HG02610 (cell line): ENCODE measurements at regions not wholly inside any gene's neighbourhood (a gene's known extent, or its start where the extent isn't known, plus 50 kb on each side); places are given as distances from the start of the nearest gene placed in this dataset.
"Not testable (repeated sequence)": the region's sequence is repeated elsewhere in the genome, so short reads cannot be mapped to it uniquely, and the experiment has no call there.

Experiments used
- ATAC-seq: cut with Tn5 transposase; IDR thresholded peaks from one replicate; pipeline ENCODE4 v1.9.1; 2021; ENCODE audit warnings: mild to moderate bottlenecking, moderate library complexity; ENCODE audit not compliant: unreplicated experiment

DNA sequence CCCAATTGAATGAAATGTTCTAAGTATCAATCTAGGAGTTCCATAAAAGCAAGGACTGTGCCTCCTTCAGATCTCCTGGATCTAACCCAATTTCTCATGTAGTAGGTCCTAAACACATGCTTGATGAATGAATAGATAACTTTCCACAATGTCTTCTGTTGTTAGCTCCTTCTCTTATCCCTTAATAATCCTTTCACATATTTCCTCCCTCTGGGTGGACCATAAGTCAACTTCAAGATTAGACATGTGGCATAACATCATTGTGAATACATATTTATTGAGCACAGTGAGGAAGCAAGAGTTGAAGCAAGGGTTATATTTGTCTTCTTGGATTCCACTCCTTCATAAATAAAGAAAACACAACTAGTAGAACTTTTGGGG lies 108.6 kb upstream of the EGFLAM start:
- no peak for ATAC-seq

DNA sequence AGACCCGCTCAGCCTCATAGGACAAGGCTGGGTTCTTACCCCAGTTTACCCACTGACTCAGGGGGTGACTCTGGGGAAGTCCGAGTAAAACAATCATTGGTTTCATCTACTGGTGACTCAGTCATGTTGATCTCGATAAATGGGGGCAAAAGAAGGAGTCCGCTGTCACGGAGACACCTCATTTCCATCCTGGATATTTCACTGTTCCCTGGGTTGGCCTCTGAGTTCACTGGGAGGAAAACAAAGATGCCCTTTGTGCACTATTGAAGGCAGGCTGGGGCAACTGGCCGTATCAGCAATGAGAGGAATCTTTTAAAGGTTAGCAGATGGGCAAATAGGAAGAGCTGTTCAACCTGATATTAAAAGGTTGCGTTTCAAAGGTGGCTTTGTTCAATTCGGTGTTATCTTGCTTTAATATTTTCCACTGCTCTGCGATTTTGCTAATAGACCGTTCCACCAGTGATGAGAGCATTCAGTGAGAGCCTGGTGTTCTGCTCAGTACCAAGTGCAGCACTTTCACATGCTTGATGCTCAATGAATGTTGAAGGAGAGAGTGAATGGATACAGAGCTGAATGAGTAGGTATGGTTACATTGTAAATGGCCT lies 110.2 kb upstream of the EGFLAM start:
- no peak for ATAC-seq

DNA sequence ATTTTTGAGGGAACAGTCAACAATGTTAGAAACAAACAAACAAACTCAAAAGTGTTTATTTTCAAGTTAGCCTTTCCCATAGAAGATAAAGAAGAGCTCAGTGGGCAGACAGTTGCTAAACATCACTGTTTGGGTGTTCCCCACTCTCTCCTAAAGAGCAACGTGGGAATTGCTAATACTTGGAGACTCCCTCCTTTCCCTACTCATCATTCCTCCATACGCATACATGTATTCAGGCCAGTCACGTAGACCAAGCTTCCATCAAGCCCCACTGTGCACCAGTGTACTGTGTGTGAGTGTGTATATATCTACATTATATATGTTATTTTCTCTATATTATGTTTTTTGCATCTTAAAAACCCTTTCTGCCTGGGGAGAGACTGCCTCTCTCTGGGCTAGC lies 115.0 kb upstream of the EGFLAM start:
- no peak for ATAC-seq

DNA sequence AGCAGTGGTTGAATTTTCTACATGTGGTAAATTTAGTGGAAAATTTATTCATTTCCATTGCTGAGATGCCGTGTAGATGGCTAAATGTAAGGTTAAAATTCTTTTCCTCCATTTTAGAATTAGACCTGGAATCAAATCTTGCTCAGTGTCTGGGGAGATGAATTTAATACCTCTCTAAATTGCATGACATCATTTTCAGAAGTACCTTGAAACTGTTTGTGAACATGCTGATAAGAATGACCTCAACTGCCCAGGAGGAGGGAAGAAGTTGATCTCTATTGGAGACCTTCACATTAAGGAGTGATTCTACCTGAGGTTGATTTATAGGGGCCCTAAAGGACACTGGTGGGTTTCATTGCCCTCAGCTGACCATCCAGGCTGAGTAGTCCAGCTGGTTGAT lies 116.7 kb upstream of the EGFLAM start:
- ATAC-seq: no peak

DNA sequence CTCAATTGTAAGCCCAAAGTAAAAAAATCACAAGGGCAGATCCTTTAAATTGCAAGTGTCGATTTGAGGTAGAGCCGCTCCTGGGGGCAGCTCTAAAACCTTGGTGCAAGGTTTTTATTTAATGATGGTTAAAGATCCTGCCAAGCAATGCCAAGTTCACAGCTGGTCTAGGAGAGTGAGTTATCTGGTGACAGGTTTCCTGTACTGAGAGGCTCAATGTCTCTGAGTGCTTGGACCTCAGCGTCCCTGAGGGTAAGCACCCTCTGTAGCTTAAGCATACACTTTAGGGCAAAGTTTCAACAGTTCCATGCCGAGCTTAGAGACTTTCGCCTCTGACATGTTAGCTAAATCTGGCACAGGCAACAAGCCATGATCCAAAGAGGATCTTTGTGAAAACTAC lies 119.8 kb upstream of the EGFLAM start:
- no peak for ATAC-seq

DNA sequence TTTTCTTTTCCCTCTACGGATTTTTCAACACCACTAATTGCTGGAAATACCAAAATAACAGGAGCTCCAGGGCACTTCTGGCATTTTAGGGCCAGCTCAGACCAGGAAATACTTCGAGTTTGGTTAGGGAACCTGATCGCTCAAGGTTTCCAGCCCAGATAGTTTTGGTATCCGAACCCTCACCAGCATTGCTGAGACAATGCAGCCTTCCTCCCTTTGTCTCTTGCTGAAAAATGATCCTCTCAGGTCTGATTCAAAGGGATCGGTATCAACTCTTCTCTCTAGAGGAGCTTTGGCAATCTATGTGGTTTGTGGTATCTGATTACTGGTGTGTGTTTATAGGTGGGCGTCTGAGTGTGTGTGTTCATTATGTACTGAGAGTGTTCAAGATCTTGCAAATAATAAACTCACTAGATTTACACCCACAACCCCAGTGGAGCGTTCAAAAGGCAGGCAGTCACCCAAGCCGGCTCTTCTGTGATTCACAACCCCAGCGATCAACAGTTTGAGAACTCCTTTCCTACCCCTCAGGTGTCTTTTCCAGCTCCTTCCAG lies 122.8 kb upstream of the EGFLAM start:
- no peak for ATAC-seq

DNA sequence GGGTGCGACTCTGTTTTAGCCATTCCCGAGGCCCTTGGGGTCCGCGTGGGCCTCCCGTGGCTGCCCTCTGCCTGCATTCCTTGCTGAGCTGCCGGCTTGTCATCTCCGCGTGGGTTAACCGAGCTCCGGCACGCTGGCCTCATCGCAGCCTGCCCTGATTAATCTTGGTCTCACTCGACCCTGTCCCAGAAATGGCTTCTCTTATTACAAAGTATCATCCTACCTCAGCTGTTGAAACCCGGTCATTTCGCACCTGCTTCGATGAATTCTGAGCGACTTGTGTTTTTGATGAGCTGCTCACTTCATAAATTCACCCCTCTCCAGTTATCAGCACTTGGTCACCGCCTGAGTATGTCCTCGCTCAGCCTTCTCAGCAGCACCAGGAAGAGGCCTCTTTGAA lies 123.5 kb upstream of the EGFLAM start:
- ATAC-seq: no peak

DNA sequence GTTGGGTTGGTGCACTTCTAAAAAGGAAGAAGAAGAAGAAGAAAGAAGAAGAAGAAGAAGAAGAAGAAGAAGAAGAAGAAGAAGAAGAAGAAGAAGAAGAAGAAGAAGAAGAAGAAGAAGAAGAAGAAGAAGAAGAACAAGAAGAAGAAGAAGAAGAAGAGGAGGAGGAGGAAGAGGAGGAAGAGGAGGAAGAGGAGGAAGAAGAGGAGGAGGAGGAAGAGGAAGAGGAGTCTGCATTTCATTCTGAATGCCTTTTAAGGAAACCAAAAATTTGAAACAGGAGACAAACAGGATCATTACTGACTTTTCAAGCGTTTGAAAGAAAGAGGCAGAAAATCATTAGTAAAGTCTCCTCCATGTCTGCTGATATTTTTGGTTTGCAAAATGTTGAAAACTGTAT lies 124.1 kb upstream of the EGFLAM start:
- not testable (repeated sequence) for ATAC-seq

DNA sequence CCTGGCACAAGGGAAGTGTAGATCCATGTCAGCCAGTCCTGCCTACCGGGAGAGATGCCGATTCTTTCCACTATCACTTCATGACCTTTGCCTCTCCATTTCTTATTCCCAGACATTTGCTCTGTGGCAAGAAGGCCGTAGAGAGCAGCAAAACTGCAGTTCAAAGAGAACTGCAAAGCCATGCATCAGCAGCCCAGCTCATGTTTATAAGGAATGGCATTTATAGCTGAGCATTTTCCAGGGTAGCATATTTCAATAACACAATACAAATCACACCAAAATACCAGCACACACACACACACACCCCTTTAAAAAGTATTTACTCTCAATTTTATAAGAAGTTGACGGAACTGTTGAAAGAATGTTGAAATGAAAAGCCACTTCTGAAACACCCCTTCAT lies 126.7 kb upstream of the EGFLAM start:
- ATAC-seq: no peak

DNA sequence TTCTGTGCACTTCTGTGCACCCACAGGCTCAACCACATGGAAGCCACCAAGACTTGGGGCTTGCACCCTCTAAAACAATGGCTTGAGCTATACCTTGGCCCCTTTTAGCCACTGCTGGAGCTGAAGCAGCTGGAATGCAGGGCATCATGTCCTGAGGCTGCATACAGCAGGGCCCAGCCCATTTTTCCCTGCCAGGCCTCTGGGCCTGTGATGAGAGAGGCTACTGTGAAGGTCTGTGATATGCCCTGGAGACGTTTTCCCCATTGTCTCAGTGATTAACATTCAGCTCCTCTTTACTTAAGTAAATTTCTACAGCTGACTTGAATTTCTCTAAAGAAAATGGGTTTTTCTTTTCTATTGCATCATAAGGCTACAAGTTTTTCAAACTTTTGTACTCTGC lies 134.0 kb upstream of the EGFLAM start:
- ATAC-seq: no peak

DNA sequence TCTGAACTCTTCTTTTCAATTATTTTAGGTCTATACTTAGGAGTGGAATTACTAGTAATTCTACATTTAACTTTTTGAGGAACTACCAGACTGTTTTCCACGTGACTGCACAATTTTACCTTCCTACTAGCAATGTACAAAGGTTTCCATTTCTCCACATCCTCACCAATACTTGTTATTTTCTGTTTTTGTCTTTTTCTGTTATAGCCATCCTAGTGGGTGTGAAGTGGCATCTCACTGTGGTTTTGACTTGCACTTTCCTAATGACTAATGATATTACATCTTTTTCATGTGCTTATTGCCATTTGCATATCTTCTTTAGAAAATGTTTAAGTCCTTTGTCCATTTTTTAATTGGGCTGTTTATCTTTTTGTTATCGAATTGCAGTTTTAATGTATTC lies 136.9 kb upstream of the EGFLAM start:
- no peak for ATAC-seq

DNA sequence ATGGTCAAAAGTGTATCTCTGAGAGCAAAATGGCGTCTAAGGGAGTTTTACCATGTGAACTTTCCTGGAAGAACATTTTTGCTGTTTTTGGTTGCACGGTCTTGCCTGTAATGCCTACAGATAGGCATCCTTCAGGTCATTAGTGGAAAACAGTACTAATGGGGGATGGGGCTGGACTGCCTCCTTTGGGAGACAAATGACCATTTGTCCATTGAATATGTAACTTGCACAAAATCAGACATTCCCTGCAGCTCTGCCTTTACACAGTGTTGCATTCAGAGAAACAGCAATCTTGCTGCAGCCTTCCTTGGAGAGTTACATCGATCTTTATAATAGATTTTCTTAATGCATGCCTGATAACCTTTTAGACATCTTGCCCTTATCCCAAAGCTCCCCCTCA lies 138.5 kb upstream of the EGFLAM start:
- ATAC-seq: no peak

DNA sequence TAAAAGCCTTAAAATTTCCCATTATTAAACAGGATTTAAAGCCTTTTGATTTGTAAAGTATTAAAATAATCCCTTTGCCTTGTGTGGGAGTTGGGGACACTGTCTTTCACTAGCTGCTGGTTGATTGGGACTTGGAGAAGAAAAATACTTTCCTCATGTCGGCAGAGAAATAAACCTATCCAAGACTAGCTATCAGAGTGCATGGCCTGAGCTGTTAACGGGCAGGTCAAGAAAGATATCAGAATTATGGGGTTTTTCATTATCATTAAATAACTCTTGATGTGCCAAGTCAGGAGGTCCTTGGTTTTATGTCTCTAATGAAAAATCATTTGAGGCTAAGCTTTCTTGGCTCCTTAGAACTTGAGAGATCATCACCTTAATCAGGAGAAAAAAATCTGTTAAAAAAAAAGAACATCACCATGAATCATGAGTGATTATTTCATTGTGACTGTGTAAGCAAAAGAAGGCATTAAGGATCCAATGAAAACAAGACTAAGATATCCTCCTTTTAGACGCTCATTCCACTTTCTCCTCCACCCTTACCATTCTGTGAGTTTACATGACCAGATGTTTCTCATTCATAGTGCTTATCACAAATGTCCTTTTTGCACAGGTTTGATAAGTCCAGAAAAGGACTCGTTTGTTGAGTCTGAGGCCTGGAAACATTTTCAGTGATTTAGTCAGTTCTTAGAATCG lies 140.4 kb upstream of the EGFLAM start:
- ATAC-seq: no peak

DNA sequence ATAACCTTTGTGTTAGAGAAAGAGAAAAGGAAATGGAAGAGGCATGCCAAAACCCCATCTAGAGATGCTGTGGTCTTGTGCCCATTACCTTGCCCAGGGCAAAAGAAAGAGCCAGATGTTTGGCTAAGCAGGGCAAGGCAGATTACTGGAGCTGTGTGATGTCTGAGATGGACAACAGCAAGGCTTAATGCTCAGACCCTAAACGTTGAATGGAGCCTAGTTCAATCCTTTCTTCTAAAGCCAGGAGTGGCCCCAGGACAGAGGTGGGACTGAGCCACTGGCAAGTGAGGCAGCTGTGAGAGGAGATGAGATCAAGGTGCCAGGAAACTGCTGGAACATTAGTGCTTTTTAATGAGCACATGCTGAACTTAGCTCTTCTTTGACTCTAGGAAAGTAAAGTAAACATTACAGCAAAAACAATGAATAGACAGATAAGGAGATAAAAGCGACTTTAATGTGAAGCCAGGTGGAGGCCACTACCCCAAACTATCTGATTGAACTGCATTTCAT lies 143.0 kb upstream of the EGFLAM start:
- no peak for ATAC-seq

DNA sequence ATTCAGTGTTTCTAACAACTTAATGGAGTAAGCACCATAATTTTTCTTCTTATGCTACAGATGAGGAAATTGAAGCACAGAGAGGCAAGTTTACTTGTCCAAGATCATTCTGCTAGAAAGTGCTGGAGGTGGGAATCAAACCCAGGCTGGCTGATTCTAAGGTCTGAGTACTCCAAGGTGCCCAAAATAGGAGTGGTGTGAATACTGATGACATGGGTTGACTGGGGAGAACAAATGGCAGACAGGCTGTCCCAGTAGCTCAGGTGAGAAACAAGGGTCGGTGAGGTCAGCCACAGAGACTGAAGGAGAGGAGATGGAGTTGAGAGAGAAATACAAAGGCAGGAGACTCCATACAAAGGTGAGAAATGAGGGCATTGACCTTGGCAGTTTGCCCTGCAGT lies 144.5 kb upstream of the EGFLAM start:
- no peak for ATAC-seq

DNA sequence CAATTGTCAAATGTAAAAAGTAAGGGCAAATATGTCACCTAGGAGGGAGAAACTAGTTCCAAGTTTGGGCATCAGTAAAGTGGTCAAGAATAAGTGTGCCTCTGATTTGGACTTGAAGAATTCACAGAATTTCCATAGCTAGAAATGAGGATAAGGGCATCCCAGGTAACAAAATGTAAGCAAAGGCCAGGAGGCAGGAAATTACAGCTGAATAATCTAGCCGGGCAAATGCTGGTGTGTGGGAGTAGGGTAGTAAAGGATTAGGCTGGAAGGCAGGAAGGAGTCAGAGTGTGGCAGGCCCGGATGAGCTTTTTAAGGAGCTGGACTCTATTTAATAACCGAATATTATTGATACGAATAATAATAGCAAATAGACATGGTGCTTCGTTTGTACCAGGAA lies 144.9 kb upstream of the EGFLAM start:
- ATAC-seq: no peak

DNA sequence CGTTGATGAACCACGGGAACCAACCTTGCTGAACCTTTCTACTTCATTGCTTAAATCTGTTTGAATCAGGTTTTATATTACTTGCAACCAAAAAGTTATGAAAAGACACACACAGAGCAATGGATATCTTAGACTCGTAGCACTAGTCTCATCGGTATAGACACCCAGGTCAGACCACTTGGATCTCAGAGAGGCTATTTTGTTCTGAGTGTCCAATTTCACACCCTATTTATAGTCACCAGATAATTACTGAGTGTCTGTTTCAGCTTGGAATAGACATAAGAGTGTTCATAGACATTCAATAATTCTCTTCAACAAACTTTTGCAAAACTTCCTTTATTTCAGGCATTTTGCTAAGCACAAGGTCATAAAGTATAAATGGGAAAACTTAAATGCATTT lies 145.4 kb upstream of the EGFLAM start:
- no peak for ATAC-seq

DNA sequence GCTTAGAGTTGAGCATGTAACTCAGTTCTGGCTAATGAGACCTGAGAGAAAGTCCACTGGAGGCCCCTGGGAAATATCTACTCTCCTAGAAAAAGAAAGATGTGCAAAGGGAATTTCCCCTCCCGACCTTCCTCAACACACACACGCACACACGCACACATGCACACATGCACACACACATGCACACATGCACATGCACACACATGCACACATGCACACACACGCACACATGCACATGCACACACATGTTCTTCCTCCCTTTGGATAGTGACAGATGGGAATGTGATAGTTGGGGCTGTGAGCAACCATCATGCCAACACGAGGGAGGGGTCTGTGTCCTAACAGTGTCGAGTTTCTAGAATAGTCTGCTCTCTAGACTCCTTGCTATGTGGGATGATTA lies 148.2 kb upstream of the EGFLAM start:
- ATAC-seq: no peak

DNA sequence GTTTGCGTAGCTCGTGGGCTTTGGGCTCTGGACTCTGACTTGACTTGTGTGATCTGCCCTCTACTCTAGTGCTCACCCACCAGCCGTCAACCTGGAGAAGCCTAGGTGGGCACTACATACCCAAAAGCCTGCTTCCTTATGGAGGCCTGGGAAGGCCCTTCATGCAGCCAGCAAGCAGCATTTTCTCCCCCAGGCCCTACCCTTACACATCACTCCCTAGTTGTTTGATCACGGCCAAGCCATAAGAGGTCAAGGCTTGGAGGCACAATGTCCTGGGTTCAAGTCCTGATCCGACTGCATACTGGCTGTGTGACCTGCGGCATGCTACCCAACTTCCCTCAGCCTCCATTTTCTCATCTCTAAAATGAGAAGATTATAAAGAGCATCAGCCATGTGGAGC lies 151.3 kb upstream of the EGFLAM start:
- ATAC-seq: no peak

DNA sequence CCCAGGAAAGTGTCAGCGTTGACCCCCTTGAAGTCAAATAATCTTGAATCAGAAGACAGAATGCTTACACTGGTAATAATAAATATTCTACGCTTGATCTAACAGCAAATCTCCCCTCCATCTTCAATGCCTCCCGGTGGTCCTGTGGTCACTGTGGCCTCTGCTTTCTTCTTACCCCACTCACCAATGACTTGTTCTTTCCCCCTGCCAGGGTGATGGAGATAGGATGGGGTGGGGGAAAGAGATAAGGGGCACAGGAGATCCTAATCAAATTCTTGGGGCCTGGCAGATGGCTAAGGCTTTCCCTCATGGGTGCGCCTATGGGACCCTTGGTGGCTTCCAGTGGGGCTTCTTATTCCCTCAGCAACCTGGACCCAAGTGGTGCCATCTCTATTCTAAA lies 152.6 kb upstream of the EGFLAM start:
- no peak for ATAC-seq

DNA sequence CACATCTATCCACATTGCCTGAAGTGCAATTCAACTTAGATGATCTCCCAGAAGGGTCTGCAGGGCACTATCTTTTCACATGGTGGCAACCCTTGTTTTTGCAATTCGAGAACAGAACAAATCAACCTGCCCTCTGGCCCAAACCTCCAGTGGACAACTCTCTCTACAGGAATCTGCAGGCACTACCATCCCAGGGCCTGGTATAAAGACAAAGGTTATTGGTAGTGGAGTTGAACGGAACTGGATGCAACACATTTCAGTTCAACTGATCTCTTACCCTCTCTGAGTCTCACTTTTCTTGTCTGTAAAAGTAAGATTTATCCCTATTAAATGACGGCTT lies 153.2 kb upstream of the EGFLAM start:
- no peak for ATAC-seq

DNA sequence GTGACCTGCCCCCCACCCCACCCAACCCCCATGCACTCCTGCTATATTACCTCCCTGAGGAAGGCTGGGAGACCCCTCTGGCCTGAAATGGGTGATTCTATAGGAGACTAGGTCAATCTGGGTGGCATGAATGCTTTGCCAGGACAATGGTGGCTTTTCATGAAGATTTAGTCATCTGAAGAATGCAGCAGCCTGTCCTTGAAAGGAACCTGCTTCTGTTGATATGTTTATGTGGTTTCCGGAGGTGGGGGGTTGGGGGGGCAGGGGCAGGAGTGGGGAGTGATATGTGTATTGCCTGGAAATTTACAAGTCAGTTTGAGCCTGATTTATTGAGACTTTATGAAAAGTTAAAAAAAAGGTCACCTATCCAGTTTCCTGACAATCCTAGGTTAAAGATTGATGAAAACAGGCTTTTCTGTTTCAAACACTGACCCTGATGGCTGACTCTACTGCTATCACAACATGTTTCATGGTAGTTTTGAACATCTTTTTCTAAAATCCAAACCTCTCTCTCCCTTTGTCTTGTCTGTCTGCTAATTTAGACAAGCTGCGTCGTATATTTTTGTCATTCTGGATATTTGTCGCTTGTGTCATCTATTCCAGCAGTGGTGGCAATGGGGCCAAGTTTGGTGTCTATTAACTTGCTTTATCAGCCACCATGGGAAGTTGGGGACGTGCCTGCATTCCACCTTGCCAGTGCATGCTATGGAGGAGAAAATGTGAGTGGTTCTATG lies 153.7 kb upstream of the EGFLAM start:
- ATAC-seq: no peak
